DOHH2 (cell line): ENCODE measurements at regions not wholly inside any gene's neighbourhood (a gene's known extent, or its start where the extent isn't known, plus 50 kb on each side); places are given as distances from the start of the nearest gene placed in this dataset.

ENCODE experiments used
- H3F3A ChIP-seq: fragments of 200-600 bp; sonication (generic), shearing (Covaris generic); 2 replicates; pipeline ENCODE4 v1.6.0; 2016; ENCODE audit warnings: antibody characterized with exemption, mild to moderate bottlenecking; ENCODE audit not compliant: control insufficient read depth, insufficient read depth
- H3K27ac ChIP-seq: fragments of 200-600 bp; sonication (generic); 2 replicates; pipeline ENCODE4 v1.5.1; 2014; ENCODE audit warnings: low read depth, mild to moderate bottlenecking, low read length, moderate library complexity
- H3K27me3 ChIP-seq: fragments of 200-600 bp; sonication (generic); 2 replicates; pipeline ENCODE4 v1.6.1; 2014; ENCODE audit warnings: mild to moderate bottlenecking, low read length, mixed read lengths; ENCODE audit not compliant: control insufficient read depth
- H3K36me3 ChIP-seq: fragments of 200-600 bp; sonication (generic); 2 replicates; pipeline ENCODE4 v1.6.1; 2014; ENCODE audit warnings: mild to moderate bottlenecking, low read length, moderate library complexity, mixed read lengths; ENCODE audit not compliant: control insufficient read depth
- H3K4me1 ChIP-seq: fragments of 200-600 bp; sonication (generic); 2 replicates; pipeline ENCODE4 v1.6.1; 2014; ENCODE audit warnings: mild to moderate bottlenecking, low read length, mixed read lengths; ENCODE audit not compliant: control insufficient read depth
- H3K4me2 ChIP-seq: fragments of 200-600 bp; sonication (generic); 2 replicates; pipeline ENCODE4 v1.6.0; 2014; ENCODE audit warnings: mild to moderate bottlenecking, low read length, moderate library complexity
- H3K4me3 ChIP-seq: fragments of 200-600 bp; sonication (generic); 2 replicates; pipeline ENCODE4 v1.5.1; 2014; ENCODE audit warnings: mild to moderate bottlenecking, low read length, mixed read lengths
- H3K79me2 ChIP-seq: fragments of 200-600 bp; sonication (generic); 2 replicates; pipeline ENCODE4 v1.6.1; 2014; ENCODE audit warnings: mild to moderate bottlenecking, low read length, mixed read lengths; ENCODE audit not compliant: control insufficient read depth
- H3K9me2 ChIP-seq: fragments of 200-600 bp; sonication (generic); replicated peaks from 2 replicates; pipeline ENCODE4 v1.6.1; 2014; ENCODE audit warnings: mild to moderate bottlenecking, low read length, mixed read lengths; ENCODE audit not compliant: control insufficient read depth
- H3K9me3 ChIP-seq: fragments of 200-600 bp; sonication (generic); 2 replicates; pipeline ENCODE4 v1.6.1; 2014; ENCODE audit warnings: antibody characterized with exemption, low read length, mixed read lengths; ENCODE audit not compliant: control insufficient read depth, insufficient read depth
- H4K20me1 ChIP-seq: fragments of 200-600 bp; sonication (generic); 2 replicates; pipeline ENCODE4 v1.6.0; 2014; ENCODE audit warnings: low read depth, mild to moderate bottlenecking, antibody characterized with exemption, low read length, moderate library complexity; ENCODE audit not compliant: control insufficient read depth, insufficient read depth
- CTCF ChIP-seq: fragments of 200-600 bp; sonication (generic); IDR thresholded peaks from one replicate; pipeline ENCODE4 v1.5.1; 2014; ENCODE audit warnings: antibody characterized with exemption, mild to moderate bottlenecking, low read depth, low read length; ENCODE audit not compliant: poor library complexity, severe bottlenecking
- EZH2phosphoT487 ChIP-seq: fragments of 200-600 bp; sonication (generic); IDR thresholded peaks from 2 replicates; pipeline ENCODE4 v1.6.1; 2017; ENCODE audit warnings: borderline replicate concordance, mild to moderate bottlenecking, antibody characterized with exemption, low read length, moderate library complexity, mixed read lengths

GRCh38 chr2:121149384-121149783 is 135.6 kb downstream of the TFCP2L1 start:
- H3K4me1 ChIP-seq: no peaks in the 10 kb centered on the region
- H3K27me3 ChIP-seq: no peaks in the 10 kb centered on the region
- no peak overlapping the region for H3K4me2 ChIP-seq
- H3K4me3 ChIP-seq: no peak overlapping the region
- H3K36me3 ChIP-seq: no peaks in the 10 kb centered on the region
- no peaks in the 10 kb centered on the region for H3F3A ChIP-seq
- H3K79me2 ChIP-seq: no peaks in the 10 kb centered on the region
- no peaks in the 10 kb centered on the region for H3K9me2 ChIP-seq
- H4K20me1 ChIP-seq: no peaks in the 10 kb centered on the region
- TF ChIP-seq EZH2phosphoT487: no peak
- no peak for TF ChIP-seq CTCF
- no peak overlapping the region for H3K27ac ChIP-seq
- H3K9me3 ChIP-seq: no peaks in the 10 kb centered on the region

DNA sequence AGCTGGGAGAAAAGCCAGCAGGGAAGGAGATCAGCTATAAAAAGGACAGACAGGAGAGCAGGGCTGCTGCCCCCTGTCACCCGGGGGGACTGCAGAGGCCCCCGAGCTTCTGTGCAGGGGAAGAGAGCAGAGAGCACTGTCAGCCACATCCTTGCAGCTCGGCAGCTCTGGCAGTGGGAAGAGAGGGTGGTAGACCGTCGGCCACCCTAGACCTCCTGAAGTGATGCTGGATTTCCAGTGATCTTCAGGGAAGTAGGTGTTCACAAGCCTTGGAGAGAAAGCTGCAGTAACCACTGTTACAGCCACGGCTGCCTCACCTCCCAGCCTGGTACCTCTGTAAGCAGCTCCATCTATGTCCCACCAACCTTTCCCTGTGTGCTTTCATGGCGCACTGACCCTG is 134.9 kb downstream of the TFCP2L1 start:
- H3K27me3 ChIP-seq: no peaks in the 10 kb centered on the region
- no peak overlapping the region for H3K4me2 ChIP-seq

DNA sequence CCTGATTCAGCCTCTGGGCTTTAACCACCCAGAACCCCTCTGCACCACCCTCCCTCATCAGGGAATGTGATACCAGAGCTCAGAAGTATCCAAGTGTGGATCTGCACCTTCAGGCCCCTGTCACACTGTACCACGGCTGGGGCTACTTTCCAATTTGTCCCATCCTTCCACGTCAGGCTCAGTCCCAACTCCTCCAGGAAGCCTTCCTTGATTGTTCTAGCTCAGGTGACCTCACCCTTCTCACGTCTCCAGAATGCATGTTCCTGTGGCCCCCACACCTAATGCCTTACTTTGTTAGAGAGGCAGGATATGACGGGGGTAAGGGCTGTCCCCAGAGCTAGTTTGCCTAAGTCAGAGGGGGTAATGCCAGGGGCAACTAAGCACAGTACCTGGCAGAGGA is 134.3 kb downstream of the TFCP2L1 start:
- no peaks in the 10 kb centered on the region for H3K9me3 ChIP-seq
- no peaks in the 10 kb centered on the region for H3K79me2 ChIP-seq
- no peaks in the 10 kb centered on the region for H3K27me3 ChIP-seq
- H3K36me3 ChIP-seq: no peaks in the 10 kb centered on the region
- H3K4me2 ChIP-seq: no peak overlapping the region
- TF ChIP-seq CTCF: no peak
- H3F3A ChIP-seq: no peaks in the 10 kb centered on the region
- no peaks in the 10 kb centered on the region for H4K20me1 ChIP-seq
- no peaks in the 10 kb centered on the region for H3K4me1 ChIP-seq
- H3K9me2 ChIP-seq: no peaks in the 10 kb centered on the region
- H3K27ac ChIP-seq: no peak overlapping the region
- H3K4me3 ChIP-seq: no peak overlapping the region

More for the DNA sequence above, 134.9 kb downstream of the TFCP2L1 start:
- Histone ChIP-seq H3K4me3 (no peak overlapping the region), H4K20me1 (no peaks in the 10 kb centered on the region), H3K9me2 (no peaks in the 10 kb centered on the region), H3K4me1 (no peaks in the 10 kb centered on the region), H3K79me2 (no peaks in the 10 kb centered on the region), H3K27ac (no peak overlapping the region), H3K9me3 (no peaks in the 10 kb centered on the region), H3F3A (no peaks in the 10 kb centered on the region), H3K36me3 (no peaks in the 10 kb centered on the region)
- TF ChIP-seq CTCF: no peak
- TF ChIP-seq EZH2phosphoT487: no peak
